Astrocyte of the cerebellum (primary cell): ENCODE measurements at regions not wholly inside any gene's neighbourhood (a gene's known extent, or its start where the extent isn't known, plus 50 kb on each side); places are given as distances from the start of the nearest gene placed in this dataset.

Experiments used
- DNase-seq: peaks from one replicate; pipeline ENCODE4 v3.0.0-alpha.2; 2011; ENCODE audit warnings: low read depth
- H3K4me3 ChIP-seq: 2 replicates; pipeline ENCODE4 v1.5.1; 2011; ENCODE audit warnings: mild to moderate bottlenecking, low read depth, low read length, moderate library complexity
- CTCF ChIP-seq: IDR thresholded peaks from 2 replicates; pipeline ENCODE4 v1.5.1; 2012; ENCODE audit warnings: low read length, low read depth, moderate library complexity, mild to moderate bottlenecking; ENCODE audit errors: missing control alignments
- in situ Hi-C: cut with HindIII; loops from 2 replicates; pipeline ENCODE4 v1.10.0; 2017; ENCODE audit warnings: low sequenced_read_pairs

GRCh38 chr5:4563400-4563799, 576.7 kb upstream of the ADAMTS16 start:
- H3K4me3 ChIP-seq, result no peak overlapping the region
- peak; percentile 85 for TF ChIP-seq CTCF
- in situ Hi-C loops, result no loop called here
- DNase-seq, result peak; percentile 49

GRCh38 chr5:4570047-4570995, 569.8 kb upstream of the ADAMTS16 start:
- no peak for TF ChIP-seq CTCF
- no peak overlapping the region for H3K4me3 ChIP-seq
- peak; percentile 22 for DNase-seq
- in situ Hi-C loops, result no loop called here

- no peak for DNase-seq
- in situ Hi-C loops, result no loop called here
- no peak for TF ChIP-seq CTCF
- H3K4me3 ChIP-seq, result no peak overlapping the region
Measured at GRCh38 chr5:4571248-4571948, 568.7 kb upstream of the ADAMTS16 start.

- in situ Hi-C loops, result no loop called here
- no peak for TF ChIP-seq CTCF
- peak; percentile 70 for DNase-seq
- H3K4me3 ChIP-seq, result no peak overlapping the region
Measured at GRCh38 chr5:4572311-4573100, 567.6 kb upstream of the ADAMTS16 start.

- no peak for DNase-seq
Measured at GRCh38 chr5:4575608-4576007, 564.5 kb upstream of the ADAMTS16 start.

More at GRCh38 chr5:4575608-4576007, 564.5 kb upstream of the ADAMTS16 start:
- TF ChIP-seq CTCF, result no peak
- in situ Hi-C loops, result no loop called here
- no peak overlapping the region for H3K4me3 ChIP-seq
